Ishikawa (cell line): ENCODE measurements at regions not wholly inside any gene's neighbourhood (a gene's known extent, or its start where the extent isn't known, plus 50 kb on each side); places are given as distances from the start of the nearest gene placed in this dataset.

Experiments
- EP300 ChIP-seq: IDR thresholded peaks from 2 replicates; pipeline ENCODE4 v1.6.1; 2012; ENCODE audit warnings: borderline replicate concordance
- FOXM1 ChIP-seq: IDR thresholded peaks from 2 replicates; pipeline ENCODE4 v1.6.1; 2012; ENCODE audit warnings: low read depth, borderline replicate concordance
- RAD21 ChIP-seq: IDR thresholded peaks from 2 replicates; pipeline ENCODE4 v1.6.1; 2012; ENCODE audit warnings: low read depth
- REST ChIP-seq: IDR thresholded peaks from 2 replicates; pipeline ENCODE4 v1.6.1; 2012; ENCODE audit warnings: low read depth, mild to moderate bottlenecking
- TAF1 ChIP-seq: IDR thresholded peaks from 2 replicates; pipeline ENCODE4 v1.6.1; 2012; ENCODE audit warnings: low read depth, mild to moderate bottlenecking
- TCF12 ChIP-seq: IDR thresholded peaks from 2 replicates; pipeline ENCODE4 v1.6.1; 2012; ENCODE audit warnings: low read depth
- YY1 ChIP-seq: IDR thresholded peaks from 2 replicates; pipeline ENCODE4 v1.6.1; 2012; ENCODE audit warnings: low read depth
- TF ChIP-seq, protein P1 (sequence below): IDR thresholded peaks from 2 replicates; pipeline ENCODE4 v1.6.1; 2012

DNA sequence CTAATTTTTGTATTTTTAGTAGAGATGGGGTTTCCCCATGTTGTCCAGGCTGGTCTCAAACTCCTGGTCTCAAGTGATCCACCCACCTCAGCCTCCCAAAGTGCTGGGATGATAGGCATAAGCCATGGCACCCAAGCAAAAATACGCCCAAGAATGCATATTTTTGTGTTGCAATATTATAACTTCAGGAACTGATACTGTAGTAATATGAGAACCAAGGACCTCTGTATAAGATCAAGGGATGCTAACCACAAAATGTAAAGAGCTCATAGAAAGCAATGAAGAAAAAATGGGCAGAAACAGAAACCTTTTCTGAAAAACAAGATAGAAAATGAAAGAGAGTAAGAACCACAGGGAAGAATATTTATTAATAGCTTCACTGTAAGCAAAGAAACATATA, 183.6 kb upstream of the RPL38 start:
- no peak for TF ChIP-seq REST
- TF ChIP-seq FOXM1 = no peak
- TF ChIP-seq RAD21 = no peak
- TF ChIP-seq EP300 = no peak
- TF ChIP-seq TCF12 = no peak
- TF ChIP-seq YY1 = no peak
- TF ChIP-seq, protein P1, sequence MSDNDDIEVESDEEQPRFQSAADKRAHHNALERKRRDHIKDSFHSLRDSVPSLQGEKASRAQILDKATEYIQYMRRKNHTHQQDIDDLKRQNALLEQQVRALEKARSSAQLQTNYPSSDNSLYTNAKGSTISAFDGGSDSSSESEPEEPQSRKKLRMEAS = no peak
- TF ChIP-seq TAF1 = no peak
